SIG-M5 treated with dmso at 0.1 percent for 504 hours (cell line): ENCODE measurements at regions not wholly inside any gene's neighbourhood (a gene's known extent, or its start where the extent isn't known, plus 50 kb on each side); places are given as distances from the start of the nearest gene placed in this dataset.
"Not testable (repeated sequence)": the region's sequence is repeated elsewhere in the genome, so short reads cannot be mapped to it uniquely, and the experiment has no call there.

ENCODE experiments used
- DNase-seq: peaks from one replicate; lab custom pipeline; 2025; ENCODE audit not compliant: unreplicated experiment; lab: John Stamatoyannopoulos, UW

DNA sequence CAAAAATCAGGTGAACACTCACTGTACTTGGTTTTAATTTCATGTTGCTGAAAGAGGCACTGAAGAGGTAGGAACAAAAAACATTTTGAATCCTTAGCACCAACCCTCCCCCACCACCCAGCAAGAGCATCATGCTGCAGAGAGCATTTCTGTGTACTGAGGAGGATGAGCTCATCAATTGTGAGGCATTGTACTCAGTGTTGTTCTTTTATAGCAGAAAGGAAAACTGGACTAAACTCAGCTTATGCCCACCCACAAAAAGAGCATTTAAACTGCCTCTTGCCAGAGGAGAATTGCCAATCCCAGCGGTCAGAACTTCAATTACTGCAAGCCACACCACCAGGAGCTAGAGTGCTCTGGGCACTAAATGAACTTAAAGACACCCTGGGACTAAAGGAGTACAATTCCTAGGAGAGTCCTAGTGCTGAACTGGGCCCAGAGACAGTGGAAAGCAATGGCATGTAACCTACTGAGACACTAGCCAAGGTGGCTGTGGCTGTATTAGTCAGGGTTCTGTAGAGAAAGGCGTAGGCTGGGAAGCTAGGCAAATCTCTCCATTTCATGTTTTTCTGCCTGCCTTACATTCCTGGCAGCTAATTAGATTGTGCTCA lies 280.7 kb upstream of the KLHL4 start:
- no peak for DNase-seq

DNA sequence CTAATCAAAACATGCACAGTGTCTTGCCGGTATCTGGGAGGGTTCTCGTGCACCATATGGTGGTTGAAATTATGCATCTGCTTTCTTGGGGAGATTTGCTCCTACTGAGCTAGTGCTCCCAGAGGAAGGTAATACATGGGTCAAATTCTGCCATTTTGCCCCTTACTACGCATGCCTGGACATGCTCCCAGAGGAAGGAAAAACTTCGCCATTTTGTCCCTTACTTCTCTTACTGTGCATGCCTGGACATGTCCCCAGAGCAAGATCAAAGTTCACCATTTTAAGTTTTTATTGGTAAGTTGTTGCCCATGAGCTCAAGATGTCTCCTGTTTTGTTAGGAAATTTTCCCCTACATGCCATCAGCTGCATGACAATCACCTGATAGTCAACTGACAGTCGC lies 252.1 kb upstream of the KLHL4 start:
- DNase-seq, result no peak

DNA sequence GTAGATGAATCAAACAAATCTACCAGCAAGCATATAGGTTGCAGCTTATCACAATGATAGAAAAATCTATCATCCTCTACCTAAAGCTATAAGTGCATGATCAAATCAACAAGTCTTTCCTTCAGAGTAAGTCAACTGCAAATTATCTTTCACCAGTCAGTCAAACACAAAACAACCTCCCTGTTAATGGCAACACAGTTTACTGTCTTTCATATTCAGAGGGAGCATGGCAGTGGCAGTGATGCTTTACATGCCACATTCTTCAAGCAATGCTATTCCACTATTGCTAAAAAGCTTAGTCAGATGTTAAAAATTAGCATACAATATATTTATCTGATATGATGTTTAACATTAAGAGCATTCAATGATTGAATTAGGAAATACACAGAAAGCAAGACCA lies 245.1 kb upstream of the KLHL4 start:
- no peak for DNase-seq

DNA sequence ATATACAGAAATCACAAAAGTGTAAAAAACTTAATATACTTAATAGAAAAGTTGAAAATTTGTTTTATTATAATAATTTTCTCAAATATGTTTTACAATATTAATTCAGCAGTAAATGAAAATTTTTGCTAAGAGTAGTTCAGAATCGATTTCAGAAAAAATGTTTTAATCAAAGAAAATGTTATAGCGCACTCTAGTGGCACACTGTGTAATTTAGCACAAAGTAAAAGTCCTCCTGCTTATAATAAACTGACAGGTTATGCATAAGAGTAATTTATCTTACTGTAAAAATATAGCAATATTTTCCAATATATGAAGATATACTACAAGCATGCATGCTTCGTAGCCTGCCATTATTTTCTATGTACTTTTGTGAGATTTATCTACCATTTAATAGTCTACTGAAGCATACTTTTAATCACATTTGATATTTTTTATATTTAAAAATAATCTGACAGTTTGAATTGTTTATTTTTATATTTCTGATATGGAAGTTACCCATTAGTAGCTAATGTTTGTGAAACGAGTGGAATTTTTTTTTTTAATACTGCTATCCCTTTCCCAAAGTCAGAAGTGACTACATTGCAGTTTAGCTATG lies 217.9 kb upstream of the KLHL4 start:
- DNase-seq, result peak; percentile 23

DNA sequence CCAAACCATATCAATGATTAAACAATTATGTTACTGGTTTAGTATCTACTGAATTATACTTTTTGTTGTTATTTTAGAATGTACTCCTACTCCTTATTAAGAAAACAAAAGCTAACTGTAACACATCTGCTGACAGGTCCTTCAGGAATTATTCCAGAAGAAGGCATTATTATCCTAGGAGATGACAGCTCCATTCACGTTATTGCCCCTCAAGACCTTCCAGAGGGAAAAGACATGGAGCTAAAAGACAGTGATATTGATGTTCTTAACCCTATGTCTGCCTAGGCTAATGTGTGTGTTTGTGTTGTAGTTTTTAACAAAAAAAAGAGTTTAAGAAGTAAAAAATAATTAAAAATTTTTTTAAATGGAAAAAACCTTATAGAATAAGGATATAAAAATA lies 206.8 kb upstream of the KLHL4 start:
- DNase-seq, result no peak

DNA sequence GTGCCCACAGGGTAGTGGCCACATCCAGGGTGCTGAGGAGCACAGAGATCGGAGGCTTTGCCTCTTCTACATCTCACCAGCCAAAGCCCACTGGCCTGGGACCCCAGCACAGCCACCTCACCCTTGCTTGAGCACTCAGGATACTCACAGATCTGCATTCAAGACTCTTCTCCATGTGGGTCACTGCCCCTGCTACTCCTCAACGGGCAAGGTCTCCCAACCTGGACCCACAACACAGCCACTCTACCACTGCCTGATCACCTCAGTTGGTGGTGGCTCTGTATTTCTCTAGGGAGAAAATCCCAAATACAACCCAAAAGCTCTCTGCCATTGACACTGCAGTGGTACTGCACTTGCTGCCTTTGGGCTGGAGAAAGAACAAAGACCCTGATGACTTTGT lies 190.3 kb upstream of the KLHL4 start:
- no peak for DNase-seq

DNA sequence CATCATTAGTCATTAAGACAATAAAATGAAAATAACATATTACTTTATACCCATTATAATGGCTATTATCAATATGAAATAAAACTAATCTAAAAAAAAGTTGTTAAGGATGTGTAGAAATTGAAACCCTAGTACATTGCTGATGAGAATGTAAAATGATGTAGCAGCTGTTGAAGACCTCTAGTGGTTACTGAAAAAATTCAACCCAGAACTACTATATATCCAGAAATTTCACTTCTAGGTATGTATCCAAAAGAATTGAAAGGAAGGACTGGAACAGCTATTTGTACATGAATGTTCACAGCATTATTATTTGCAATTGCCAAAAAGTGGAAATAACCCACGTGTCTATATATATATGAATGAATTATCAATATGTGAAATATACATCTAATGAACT lies 180.3 kb upstream of the KLHL4 start:
- DNase-seq, result peak; percentile 1

DNA sequence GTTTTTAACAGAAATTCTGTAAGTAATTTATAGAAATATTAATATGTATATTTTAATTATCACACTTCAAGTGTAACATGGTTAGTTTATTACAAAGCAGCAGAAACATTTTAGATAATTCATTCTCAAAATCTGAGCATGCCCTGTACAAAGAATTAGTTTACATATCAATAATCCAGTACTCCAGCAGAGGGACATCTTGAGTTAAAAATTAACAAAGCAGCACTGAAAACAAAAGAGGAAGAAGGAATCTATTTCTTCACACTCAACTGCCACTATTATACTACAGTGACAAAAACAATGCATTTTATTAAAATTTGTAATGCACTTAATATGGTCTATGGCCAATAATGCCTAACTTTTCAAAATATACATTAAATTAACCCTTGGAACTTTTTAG lies 179.1 kb upstream of the KLHL4 start:
- peak; percentile 67 for DNase-seq

DNA sequence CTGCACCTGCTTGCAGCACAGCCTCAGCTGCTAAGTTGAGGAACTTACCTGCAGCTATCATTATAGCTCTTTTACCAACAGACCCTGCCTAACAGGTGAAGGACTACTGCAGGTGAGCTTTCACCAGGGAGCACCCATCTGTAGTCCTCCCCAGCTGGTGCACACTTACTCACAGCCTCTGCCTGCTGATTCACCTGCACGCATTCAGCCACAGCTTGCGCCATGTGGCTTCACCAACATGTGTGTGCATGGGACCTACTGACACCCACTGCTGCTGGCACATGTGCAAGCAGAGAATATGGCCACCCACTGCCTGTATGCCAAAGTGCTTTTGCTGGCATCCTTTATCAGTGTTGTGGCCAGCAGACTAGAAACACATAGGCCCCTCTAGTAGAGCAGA lies 146.7 kb upstream of the KLHL4 start:
- DNase-seq, result no peak

DNA sequence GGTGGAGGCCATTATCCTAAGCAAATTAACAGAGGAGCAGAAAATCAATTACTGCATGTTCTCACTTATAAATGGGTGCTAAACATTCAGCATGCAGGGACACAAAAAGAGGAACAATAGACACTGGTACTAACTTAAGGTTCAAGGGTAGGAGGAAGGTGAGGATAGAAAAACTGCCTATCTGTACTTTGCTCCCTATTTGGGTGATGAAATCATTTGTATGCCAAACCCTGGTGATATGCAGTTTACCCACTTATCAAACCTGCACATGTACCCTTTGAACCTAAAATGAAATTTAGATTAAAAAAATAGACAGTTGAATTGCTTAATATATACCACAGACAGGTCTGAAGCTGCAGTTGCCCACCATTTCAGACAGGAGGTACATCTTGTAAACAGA lies 143.3 kb upstream of the KLHL4 start:
- no peak for DNase-seq

DNA sequence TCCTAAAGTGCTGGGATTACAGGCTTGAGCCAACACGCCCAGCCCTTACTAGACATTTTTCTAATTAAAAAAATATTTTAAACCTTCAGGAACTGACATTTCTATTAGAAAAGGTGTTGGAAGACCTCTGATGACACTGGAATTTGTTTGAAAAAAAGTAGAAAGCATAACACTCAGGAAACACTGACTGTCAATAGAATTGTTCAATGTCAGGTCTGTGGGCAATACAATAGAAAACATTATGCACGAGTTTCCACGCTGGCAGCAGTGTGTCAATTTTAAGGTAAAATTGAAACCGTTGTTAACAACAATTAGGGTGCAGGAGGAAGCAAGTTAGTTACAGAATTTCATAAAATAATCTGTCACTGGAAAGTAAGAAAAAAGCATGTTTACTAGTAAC lies 140.7 kb upstream of the KLHL4 start:
- no peak for DNase-seq

DNA sequence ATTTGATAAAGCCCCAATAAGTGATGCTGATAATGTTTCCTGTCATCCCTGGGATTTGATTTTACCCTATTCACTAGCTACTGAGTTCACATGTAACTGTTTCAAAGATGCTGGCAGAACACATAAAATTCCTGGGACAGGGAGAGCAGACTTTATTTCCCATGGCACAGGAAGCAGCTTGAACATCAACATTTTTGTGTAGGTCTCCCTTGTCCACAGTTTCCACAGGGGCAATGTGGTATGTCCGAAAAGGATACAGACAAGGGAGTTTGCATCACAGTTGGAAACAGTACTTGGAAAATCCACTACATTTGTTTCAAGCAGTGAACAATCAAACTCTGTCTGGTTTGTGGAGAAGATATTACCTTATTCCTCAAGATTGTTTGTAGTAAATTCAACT lies 129.2 kb upstream of the KLHL4 start:
- DNase-seq, result no peak

DNA sequence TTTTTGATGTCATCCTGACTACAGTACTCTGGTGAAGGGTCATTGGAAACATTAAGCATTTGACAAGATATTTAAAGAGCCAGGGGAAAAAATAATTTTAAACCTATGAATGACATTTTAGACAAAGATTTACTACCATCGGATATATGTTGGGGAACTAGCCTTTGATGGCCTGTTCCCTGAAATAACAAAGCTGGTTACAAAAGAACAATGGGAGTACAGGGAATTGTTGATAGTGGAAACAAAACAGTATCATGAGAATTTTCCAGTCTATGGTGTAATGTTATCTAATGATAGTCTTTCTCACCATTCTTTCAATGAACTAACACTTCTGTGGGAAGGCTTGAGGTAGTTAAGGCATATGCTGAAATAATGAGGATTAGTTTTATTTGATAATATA lies 125.9 kb upstream of the KLHL4 start:
- no peak for DNase-seq

DNA sequence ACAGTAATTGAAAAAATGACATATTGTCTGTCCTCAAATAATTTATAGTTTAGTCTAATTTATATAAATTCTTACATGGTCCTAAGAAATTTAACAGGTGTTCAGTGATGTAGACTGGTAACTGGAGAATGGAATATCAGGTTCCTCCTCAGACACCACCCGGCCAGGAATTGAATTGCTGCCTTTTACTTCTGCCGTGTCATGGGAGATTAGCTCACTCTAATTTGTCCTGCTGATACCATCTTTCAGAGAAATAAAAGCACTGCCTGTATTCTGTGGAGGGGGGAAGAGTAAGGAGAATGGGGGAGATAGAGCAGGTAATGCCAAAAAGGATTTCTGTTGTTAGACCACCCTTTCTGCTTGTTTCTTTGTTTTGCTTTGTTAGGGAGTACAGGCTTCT lies 125.2 kb upstream of the KLHL4 start:
- peak; percentile 0 for DNase-seq

DNA sequence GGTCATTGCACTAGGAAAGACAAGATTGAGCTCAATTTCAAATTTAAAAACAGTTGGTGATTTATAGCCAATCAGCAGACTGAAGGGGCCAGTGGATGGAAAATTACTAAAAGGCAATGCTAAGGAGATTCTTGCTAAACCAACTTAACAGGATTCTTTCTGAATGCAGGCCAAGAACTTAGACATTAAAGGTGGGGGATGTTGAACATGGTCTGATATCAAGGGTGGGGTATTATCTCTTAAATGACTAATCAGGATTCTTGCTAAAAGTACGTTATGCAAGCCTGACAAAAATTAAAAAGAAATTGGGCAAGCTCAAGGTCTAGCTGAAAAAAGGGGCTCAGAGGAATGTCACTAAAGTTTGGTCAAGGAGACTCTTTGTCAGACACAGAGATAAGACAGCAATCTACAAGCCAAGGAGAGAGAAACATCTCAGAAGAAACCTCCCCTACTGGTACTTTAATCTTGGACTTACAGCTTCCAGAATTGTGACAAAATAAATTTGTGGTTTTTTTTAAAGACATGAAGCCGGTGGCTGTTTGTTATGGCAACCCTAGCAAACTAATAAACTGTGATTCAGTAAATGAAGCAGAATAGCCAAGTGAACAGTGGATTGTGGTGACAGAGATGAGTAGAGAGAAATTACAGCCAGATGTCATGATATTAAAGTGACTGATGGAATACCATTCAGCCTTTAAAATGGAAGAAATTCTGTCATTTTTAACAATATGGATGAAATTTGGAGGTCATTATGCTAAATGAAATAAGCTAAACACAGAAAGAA lies 120.3 kb upstream of the KLHL4 start:
- DNase-seq, result no peak

DNA sequence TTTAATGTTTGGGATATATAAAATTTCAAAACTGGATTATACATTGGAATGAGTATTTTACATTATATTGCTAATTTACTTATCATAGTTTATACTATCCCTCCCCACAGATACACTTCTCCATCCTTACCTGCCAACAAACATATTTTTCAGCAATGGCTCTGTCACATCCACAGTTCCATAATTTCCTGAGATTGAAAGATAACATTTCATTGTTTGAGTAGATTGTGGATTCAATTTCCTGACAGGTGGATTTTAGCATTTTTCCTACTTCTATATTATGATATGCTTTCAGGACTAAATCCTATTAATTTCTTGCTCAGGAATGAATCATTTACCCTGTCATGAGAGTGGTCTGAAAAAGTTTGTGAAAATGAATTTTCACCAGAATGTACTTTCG lies 115.3 kb upstream of the KLHL4 start:
- no peak for DNase-seq

DNA sequence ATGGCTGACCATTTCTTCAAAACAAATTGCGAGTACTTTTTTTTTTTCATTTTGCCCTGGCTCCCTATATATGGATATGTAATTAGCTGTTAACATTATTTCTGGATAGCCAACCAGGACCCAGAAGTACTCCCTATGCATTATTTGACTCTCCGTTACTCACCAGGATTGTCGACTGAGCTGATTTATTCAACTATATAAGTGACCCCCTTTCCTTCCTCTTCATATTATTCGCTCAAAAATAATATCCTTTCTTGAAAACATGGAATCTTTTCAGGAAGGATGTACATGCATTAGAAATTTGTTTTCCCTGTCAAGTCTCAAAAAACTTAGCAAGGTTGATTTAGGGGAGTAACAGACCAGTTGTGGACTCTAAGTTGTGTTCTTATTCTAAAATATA lies 114.1 kb upstream of the KLHL4 start:
- DNase-seq, result no peak

DNA sequence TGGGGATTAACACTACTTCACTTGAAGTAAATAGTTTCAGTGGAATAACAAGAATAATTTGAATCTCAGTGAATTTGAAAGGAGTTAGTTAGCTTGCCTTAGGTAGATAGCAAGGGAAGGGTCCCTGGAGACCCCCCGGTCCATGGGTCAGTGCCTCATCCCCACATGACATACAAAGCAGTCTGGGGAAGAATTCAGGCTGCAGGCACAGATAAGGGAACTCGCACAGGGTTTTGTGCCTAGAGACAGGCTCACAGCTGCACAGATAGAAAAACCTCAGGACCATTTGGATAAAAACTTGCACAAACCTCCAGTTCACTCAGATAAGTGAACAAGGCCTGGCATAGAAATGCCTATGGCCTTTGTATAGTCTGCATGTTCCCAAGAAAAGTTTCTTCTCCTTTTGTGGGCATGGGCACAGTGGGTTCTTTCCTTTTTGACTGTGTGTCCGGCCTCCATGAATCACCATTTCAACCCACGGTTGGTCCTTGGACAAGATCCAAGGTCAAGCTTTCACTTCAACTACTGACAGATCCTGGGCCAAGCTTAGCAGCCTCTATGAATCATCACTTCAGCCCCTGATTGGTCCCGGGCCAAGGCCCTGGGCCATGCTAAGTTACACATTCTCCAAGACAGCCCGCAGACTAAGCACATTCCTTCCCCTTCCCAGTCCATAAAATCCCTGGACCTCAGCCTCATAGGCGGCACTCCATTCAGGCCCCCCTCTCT lies 108.3 kb upstream of the KLHL4 start:
- peak; percentile 6 for DNase-seq

DNA sequence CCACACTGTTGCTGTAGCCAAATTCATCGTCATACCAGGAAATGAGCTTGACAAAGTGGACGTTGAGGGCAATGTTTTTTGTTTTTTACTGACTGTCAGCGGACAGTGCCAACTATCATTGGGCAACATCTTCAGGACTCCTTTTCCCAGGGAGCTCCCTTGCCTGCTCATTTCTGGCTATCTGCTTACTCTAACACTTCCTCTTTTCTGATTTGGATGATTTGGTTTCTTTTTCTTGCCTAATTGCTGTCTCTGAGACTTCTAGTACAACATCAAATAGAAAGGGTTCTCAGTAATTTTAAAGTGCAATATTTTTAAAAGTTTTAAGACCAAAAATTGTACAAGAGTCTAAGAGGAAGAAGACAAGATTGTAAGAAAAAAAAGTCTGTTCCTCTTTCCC lies 92.0 kb upstream of the KLHL4 start:
- DNase-seq, result no peak

DNA sequence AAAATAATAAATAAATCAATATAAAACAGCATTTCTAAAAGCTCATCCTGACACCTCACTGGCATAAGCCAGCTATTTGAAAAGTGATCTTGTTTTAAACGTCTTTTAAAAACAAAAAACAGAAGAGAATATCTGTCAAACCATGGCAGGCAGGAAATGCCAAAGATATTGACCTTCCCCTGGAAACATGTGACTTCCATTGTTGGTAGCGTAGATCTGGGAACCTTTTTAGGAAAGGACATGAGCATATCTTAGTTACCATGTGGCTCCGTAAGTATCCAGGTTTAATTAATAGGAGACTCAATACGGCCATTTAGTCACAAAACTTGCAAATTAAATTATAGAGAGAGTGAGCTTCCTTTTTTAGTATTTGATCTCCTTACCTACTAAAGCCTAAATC lies 83.0 kb upstream of the KLHL4 start:
- DNase-seq, result no peak

DNA sequence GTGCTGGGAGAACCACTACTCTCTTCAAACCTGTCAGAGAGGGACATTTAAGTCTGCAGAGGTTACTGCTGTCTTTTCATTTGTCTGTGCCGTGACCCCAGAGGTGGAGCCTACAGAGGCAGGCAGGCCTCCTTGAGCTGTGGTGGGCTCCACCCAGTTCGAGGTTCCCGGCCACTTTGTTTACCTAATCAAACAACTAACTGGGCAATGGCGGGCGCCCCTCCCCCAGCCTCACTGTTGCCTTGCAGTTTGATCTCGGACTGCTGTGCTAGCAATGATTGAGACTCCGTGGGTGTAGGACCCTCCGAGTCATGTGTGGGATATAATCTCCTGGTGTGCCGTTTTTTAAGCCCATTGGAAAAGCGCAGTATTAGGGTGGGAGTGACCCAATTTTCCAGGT lies 69.0 kb upstream of the KLHL4 start:
- not testable (repeated sequence) for DNase-seq

DNA sequence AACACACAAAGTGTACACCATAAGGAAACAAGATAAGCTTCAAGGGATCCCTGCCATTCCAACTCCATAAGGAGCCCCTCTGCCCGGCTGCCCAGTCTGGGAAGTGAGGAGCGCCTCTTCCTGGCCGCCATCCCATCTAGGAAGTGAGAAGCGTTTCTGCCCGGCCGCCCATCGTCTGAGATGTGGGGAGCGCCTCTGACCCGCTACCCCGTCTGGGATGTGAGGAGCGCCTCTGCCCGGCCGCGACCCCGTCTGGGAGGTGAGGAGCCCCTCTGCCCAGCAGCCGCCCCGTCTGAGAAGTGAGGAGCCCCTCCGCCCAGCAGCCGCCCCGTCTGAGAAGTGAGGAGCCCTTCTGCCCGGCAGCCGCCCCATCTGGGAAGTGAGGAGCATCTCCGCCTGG lies 51.8 kb upstream of the KLHL4 start:
- not testable (repeated sequence) for DNase-seq
